ENCODE measurements at regions not wholly inside any gene's neighbourhood (a gene's known extent, or its start where the extent isn't known, plus 50 kb on each side); places are given as distances from the start of the nearest gene placed in this dataset.

DNA sequence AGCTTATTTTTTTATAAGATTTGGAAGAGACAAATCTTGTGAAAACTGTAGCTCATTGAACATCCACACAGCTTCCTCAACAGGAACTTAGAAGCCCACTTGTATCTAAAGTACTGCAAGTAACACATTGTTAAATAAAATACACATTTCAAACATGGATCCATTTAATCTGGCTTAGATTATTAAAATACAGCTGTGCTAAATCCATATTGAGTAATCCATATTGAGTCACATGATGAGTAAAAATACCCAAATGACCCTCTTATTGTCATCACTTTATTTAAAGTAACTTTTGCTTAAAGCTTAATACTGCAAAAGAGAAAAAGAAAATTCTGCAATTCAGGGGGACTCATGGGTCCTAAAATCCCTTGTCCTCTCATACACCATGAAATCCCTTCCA is 133.3 kb downstream of the OSR1 start:
- TF ChIP-seq, protein P1, sequence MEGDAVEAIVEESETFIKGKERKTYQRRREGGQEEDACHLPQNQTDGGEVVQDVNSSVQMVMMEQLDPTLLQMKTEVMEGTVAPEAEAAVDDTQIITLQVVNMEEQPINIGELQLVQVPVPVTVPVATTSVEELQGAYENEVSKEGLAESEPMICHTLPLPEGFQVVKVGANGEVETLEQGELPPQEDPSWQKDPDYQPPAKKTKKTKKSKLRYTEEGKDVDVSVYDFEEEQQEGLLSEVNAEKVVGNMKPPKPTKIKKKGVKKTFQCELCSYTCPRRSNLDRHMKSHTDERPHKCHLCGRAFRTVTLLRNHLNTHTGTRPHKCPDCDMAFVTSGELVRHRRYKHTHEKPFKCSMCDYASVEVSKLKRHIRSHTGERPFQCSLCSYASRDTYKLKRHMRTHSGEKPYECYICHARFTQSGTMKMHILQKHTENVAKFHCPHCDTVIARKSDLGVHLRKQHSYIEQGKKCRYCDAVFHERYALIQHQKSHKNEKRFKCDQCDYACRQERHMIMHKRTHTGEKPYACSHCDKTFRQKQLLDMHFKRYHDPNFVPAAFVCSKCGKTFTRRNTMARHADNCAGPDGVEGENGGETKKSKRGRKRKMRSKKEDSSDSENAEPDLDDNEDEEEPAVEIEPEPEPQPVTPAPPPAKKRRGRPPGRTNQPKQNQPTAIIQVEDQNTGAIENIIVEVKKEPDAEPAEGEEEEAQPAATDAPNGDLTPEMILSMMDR (IDR thresholded peaks at IDR 0.05) = no peak
- TF ChIP-seq POLR2AphosphoS5 (IDR thresholded peaks at IDR 0.05; ENCODE audit: insufficient read depth in 1 of 2, low read depth in 1 of 2) (no peak), POLR2A (IDR thresholded peaks at IDR 0.05) (no peak)

Data from vagina (tissue), 2 donors.